ENCODE measurements at regions not wholly inside any gene's neighbourhood (a gene's known extent, or its start where the extent isn't known, plus 50 kb on each side); places are given as distances from the start of the nearest gene placed in this dataset.

DNA sequence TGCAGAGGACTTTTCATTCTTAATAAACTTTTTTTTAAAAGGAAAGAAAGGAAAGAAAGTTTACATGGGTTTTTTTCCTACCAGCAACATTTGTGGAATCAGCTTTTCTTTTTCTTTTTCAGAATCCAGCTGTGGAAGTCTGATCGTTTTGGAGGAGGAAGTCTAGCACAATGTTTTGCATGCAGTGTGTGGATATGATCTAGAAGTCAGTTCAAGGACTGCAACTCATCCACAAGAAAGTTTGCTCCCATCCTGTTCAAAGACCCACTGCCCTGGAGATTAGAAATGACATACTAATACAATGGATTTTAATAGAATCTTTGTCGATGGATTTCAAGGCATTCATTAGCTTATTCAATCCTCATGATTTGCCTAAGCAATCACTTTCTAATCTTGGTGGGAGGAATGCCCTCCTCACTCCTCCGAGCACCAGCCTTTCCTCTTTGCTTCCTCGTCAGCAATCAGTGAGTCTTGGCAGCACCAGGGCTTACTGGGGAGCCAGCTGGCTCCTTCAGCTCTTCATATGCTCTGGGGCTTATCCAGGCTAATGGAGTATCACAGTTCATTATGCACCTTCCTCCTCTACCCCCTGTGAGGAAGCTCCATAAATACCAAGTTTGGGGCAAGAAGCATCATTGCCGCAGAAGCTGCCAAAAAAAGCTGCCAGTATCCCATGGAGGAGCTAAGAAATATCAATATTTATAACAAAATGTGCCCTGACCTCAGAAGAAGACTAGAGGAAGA is 392.3 kb upstream of the PKN2 start:
- no peak for TF ChIP-seq CTCF (conservative IDR thresholded peaks at IDR 0.05 in 1 of 2, IDR thresholded peaks at IDR 0.05 in 1 of 2; ENCODE audit: extremely low read depth in 1 of 2, insufficient read depth in 1 of 2, low read depth in 1 of 2, low read length in 2 of 2)
- TF ChIP-seq EZH2 (IDR thresholded peaks at IDR 0.05; ENCODE audit: borderline replicate concordance, low read length) = no peak
